HEK293 (cell line): ENCODE measurements at regions not wholly inside any gene's neighbourhood (a gene's known extent, or its start where the extent isn't known, plus 50 kb on each side); places are given as distances from the start of the nearest gene placed in this dataset.

Source experiments
- CTCF ChIA-PET: fragments of 350-600 bp; formaldehyde crosslinking; extraction: SDS; loops from one replicate; lab custom pipeline; 2021; ENCODE audit warnings: antibody characterized with exemption; lab: Yijun Ruan, JAX
- POLR2A ChIA-PET: fragments of 300-600 bp; formaldehyde crosslinking; extraction: SDS; loops from one replicate; lab custom pipeline; 2020; ENCODE audit warnings: antibody characterized with exemption, inconsistent platforms; lab: Yijun Ruan, JAX
- H3K27ac ChIP-seq: fragments of 200-500 bp; sonication (Bioruptor generic); 2 replicates; pipeline ENCODE4 v1.5.1; 2014; ENCODE audit warnings: low read depth, low read length, control low read depth, inconsistent platforms; ENCODE audit errors: extremely low read depth
- H3K36me3 ChIP-seq, 2 experiments: fragments of 200-500 bp in 1 of 2; sonication (Bioruptor generic) in 1 of 2; 1 replicate in 1 of 2; 2 replicates in 1 of 2; pipeline ENCODE4 v1.5.1; 2014 to 2017; ENCODE audit warnings: inconsistent platforms in 2 of 2, low read length in 2 of 2; ENCODE audit not compliant: control insufficient read depth in 2 of 2, insufficient read depth in 1 of 2
- H3K4me1 ChIP-seq: fragments of 200-500 bp; sonication (Bioruptor generic); 2 replicates; pipeline ENCODE4 v1.5.1; 2014; ENCODE audit warnings: mild to moderate bottlenecking, low read length, inconsistent platforms; ENCODE audit not compliant: control insufficient read depth, insufficient read depth
- H3K4me3 ChIP-seq: 2 replicates; pipeline ENCODE4 v1.5.1; 2011; ENCODE audit warnings: low read depth, mild to moderate bottlenecking, control low read depth, low read length, moderate library complexity
- H3K9me3 ChIP-seq: fragments of 200-500 bp; sonication (Bioruptor generic); 2 replicates; pipeline ENCODE4 v1.5.1; 2014; ENCODE audit warnings: low read depth, low read length, inconsistent platforms; ENCODE audit not compliant: control insufficient read depth, insufficient read depth
- GLIS2 ChIP-seq: fragments of 450-650 bp; formaldehyde crosslinking; IDR thresholded peaks from 2 replicates; pipeline ENCODE4 v1.5.1; 2016; ENCODE audit warnings: missing biosample characterization, missing genetic modification characterization
- SCRT2 ChIP-seq: fragments of 450-650 bp; formaldehyde crosslinking; IDR thresholded peaks from 2 replicates; pipeline ENCODE4 v1.5.1; 2016; ENCODE audit warnings: missing biosample characterization, missing genetic modification characterization
- ZBTB20 ChIP-seq: fragments of 450-650 bp; formaldehyde crosslinking; IDR thresholded peaks from 2 replicates; pipeline ENCODE4 v1.5.1; 2016; ENCODE audit warnings: missing biosample characterization, missing genetic modification characterization
- ZBTB48 ChIP-seq: fragments of 450-650 bp; formaldehyde crosslinking; IDR thresholded peaks from 2 replicates; pipeline ENCODE4 v1.5.1; 2016; ENCODE audit warnings: missing biosample characterization, missing genetic modification characterization
- ZNF112 ChIP-seq: fragments of 450-650 bp; formaldehyde crosslinking; IDR thresholded peaks from 2 replicates; pipeline ENCODE4 v1.5.0; 2017; ENCODE audit warnings: missing biosample characterization, missing genetic modification characterization
- ZNF239 ChIP-seq: fragments of 450-650 bp; formaldehyde crosslinking; IDR thresholded peaks from 2 replicates; pipeline ENCODE4 v1.5.1; 2016; ENCODE audit warnings: missing biosample characterization, missing genetic modification characterization
- ZNF274 ChIP-seq, 2 experiments: fragments of 200-500 bp in 1 of 2; fragments of 450-650 bp in 1 of 2; sonication (Bioruptor generic) in 1 of 2; formaldehyde crosslinking in 1 of 2; IDR thresholded peaks; 2 replicates each; pipeline versions ENCODE4 v1.5.1 to v1.6.1; 2014 to 2016; ENCODE audit warnings: borderline replicate concordance in 1 of 2, inconsistent platforms in 1 of 2, low read length in 1 of 2, missing biosample characterization in 1 of 2, missing genetic modification characterization in 1 of 2
- ZNF302 ChIP-seq: fragments of 450-650 bp; formaldehyde crosslinking; IDR thresholded peaks from 2 replicates; pipeline ENCODE4 v1.5.1; 2016; ENCODE audit warnings: missing biosample characterization, missing genetic modification characterization, low read depth
- ZNF404 ChIP-seq: fragments of 450-650 bp; formaldehyde crosslinking; IDR thresholded peaks from 2 replicates; pipeline ENCODE4 v1.5.1; 2017; ENCODE audit warnings: missing biosample characterization, missing genetic modification characterization
- ZNF549 ChIP-seq: fragments of 450-650 bp; IDR thresholded peaks from 2 replicates; pipeline ENCODE4 v1.5.1; 2018; ENCODE audit warnings: missing biosample characterization, missing genetic modification characterization, mild to moderate bottlenecking, inconsistent platforms, moderate library complexity
- ZNF677 ChIP-seq: fragments of 450-650 bp; IDR thresholded peaks from 2 replicates; pipeline ENCODE4 v1.5.0; 2018; ENCODE audit warnings: missing biosample characterization, mild to moderate bottlenecking, missing genetic modification characterization, moderate library complexity
- ZNF837 ChIP-seq: fragments of 450-650 bp; formaldehyde crosslinking; IDR thresholded peaks from 2 replicates; pipeline ENCODE4 v1.5.1; 2016; ENCODE audit warnings: missing biosample characterization, missing genetic modification characterization
- TF ChIP-seq, protein P1 (sequence below): fragments of 450-650 bp; formaldehyde crosslinking; IDR thresholded peaks from 2 replicates; pipeline ENCODE4 v1.5.1; 2016; ENCODE audit warnings: missing biosample characterization, missing genetic modification characterization
- TF ChIP-seq, protein P2 (sequence below): fragments of 450-650 bp; formaldehyde crosslinking; IDR thresholded peaks from 2 replicates; pipeline ENCODE4 v1.5.1; 2016; ENCODE audit warnings: missing biosample characterization, missing genetic modification characterization
- TF ChIP-seq, protein P3 (sequence below): fragments of 450-650 bp; formaldehyde crosslinking; IDR thresholded peaks from 2 replicates; pipeline ENCODE4 v1.5.1; 2016; ENCODE audit warnings: missing biosample characterization, missing genetic modification characterization
- TF ChIP-seq, protein P4 (sequence below): fragments of 450-650 bp; formaldehyde crosslinking; IDR thresholded peaks from 2 replicates; pipeline ENCODE4 v1.5.1; 2016; ENCODE audit warnings: missing biosample characterization, missing genetic modification characterization
- TF ChIP-seq, protein P5 (sequence below): IDR thresholded peaks from 2 replicates; pipeline ENCODE4 v1.6.1; 2011; ENCODE audit warnings: mild to moderate bottlenecking, low read depth, low read length, borderline replicate concordance
- TF ChIP-seq, protein P6 (sequence below): fragments of 450-650 bp; formaldehyde crosslinking; IDR thresholded peaks from 2 replicates; pipeline ENCODE4 v1.5.1; 2016; ENCODE audit warnings: missing biosample characterization, missing genetic modification characterization

DNA sequence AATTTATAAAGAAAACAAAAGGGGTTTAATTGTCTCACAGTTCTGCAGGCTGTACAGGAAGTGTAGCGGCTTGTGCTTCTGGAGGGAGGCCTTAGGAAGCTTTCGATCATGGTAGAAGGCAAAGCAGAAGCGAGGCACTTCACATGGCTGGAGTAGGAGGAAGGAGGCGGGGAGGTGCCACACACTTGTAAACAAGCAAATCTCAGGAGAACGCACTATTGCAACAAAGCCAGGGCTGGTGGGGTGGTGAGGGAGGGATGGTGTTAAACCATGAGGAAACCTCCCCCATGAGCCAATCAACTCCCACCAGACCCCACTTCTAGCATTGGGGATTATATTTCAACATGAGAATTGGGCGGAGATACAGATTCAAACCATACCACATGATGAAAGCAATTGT, 1116.3 kb downstream of the FAT4 start:
- TF ChIP-seq, protein P1, sequence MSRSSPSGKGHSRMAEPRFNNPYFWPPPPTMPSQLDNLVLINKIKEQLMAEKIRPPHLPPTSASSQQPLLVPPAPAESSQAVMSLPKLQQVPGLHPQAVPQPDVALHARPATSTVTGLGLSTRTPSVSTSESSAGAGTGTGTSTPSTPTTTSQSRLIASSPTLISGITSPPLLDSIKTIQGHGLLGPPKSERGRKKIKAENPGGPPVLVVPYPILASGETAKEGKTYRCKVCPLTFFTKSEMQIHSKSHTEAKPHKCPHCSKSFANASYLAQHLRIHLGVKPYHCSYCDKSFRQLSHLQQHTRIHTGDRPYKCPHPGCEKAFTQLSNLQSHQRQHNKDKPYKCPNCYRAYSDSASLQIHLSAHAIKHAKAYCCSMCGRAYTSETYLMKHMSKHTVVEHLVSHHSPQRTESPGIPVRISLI (tag by site-specific recombination): no peak
- TF ChIP-seq ZNF404 (tag by site-specific recombination) (no peak), ZNF549 (tag by site-specific recombination) (no peak), SCRT2 (tag by site-specific recombination) (no peak), ZNF274 (IDR thresholded peaks at IDR 0.05; ENCODE audit: low read length) (no peak), ZNF274 (tag by site-specific recombination; IDR thresholded peaks at IDR 0.05; ENCODE audit: borderline replicate concordance) (no peak), ZNF677 (tag by site-specific recombination) (no peak)
- no peak overlapping the region for H3K4me3 ChIP-seq
- no peaks in the 10 kb centered on the region for H3K4me1 ChIP-seq
- ChIA-PET CTCF (no interaction called here), POLR2A (no interaction called here)
- no peaks in the 10 kb centered on the region for H3K9me3 ChIP-seq
- no peak overlapping the region for H3K27ac ChIP-seq
- no peaks in the 10 kb centered on the region for H3K36me3 ChIP-seq

DNA sequence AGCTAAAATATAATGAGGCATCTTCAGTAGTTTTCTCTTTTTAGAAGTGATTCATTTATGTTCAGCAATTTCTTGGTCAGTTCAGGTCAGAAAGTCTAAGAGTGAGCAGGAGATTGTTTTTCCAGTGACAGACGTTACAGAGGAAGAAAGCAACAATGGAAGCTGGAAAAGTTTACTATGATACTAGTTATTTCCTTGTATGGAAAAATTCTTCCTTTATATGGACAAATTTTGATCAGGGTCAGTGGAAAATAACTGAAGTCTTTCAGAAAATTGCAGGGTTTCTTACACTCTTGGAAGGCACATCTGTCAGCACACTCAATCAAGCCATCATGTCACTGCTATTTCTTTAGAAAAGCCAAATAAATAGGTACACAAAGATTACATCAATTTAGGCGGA, 1120.7 kb downstream of the FAT4 start:
- no peaks in the 10 kb centered on the region for H3K9me3 ChIP-seq
- H3K36me3 ChIP-seq: no peaks in the 10 kb centered on the region
- TF ChIP-seq, protein P2, sequence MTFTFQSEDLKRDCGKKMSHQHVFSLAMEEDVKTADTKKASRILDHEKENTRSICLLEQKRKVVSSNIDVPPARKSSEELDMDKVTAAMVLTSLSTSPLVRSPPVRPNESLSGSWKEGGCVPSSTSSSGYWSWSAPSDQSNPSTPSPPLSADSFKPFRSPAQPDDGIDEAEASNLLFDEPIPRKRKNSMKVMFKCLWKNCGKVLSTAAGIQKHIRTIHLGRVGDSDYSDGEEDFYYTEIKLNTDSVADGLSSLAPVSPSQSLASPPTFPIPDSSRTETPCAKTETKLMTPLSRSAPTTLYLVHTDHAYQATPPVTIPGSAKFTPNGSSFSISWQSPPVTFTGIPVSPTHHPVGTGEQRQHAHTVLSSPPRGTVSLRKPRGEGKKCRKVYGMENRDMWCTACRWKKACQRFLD (tag by site-specific recombination): no peak
- TF ChIP-seq, protein P3, sequence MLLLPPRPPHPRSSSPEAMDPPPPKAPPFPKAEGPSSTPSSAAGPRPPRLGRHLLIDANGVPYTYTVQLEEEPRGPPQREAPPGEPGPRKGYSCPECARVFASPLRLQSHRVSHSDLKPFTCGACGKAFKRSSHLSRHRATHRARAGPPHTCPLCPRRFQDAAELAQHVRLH: no peak
- TF ChIP-seq, protein P4, sequence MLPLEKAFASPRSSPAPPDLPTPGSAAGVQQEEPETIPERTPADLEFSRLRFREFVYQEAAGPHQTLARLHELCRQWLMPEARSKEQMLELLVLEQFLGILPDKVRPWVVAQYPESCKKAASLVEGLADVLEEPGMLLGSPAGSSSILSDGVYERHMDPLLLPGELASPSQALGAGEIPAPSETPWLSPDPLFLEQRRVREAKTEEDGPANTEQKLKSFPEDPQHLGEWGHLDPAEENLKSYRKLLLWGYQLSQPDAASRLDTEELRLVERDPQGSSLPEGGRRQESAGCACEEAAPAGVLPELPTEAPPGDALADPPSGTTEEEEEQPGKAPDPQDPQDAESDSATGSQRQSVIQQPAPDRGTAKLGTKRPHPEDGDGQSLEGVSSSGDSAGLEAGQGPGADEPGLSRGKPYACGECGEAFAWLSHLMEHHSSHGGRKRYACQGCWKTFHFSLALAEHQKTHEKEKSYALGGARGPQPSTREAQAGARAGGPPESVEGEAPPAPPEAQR: no peak
- no peak for TF ChIP-seq ZNF112 (tag by site-specific recombination)
- no peaks in the 10 kb centered on the region for H3K4me1 ChIP-seq
- ChIA-PET CTCF (no interaction called here), POLR2A (no interaction called here)
- no peak overlapping the region for H3K27ac ChIP-seq
- H3K4me3 ChIP-seq: no peak overlapping the region

DNA sequence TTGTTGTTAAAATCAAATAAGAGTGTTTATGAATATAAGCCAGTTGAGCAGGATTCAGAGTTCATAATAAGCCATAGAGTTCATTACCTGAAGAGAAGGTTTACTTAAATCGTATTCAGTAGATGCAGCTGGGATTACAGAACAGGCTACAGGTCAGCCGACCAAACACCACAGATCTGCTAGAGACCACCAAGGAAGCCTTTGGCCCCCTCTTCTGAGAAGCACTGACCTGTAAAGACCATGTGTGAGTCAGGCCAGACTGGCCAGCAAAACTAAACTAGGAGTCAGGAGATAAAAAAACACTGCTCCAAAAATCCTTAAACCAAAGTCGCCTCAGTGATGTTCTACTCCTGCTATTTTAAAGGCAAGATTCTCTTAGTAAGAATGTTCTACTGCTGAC, 1125.5 kb downstream of the FAT4 start:
- CTCF ChIA-PET: no interaction called here
- H3K9me3 ChIP-seq: no peaks in the 10 kb centered on the region

DNA sequence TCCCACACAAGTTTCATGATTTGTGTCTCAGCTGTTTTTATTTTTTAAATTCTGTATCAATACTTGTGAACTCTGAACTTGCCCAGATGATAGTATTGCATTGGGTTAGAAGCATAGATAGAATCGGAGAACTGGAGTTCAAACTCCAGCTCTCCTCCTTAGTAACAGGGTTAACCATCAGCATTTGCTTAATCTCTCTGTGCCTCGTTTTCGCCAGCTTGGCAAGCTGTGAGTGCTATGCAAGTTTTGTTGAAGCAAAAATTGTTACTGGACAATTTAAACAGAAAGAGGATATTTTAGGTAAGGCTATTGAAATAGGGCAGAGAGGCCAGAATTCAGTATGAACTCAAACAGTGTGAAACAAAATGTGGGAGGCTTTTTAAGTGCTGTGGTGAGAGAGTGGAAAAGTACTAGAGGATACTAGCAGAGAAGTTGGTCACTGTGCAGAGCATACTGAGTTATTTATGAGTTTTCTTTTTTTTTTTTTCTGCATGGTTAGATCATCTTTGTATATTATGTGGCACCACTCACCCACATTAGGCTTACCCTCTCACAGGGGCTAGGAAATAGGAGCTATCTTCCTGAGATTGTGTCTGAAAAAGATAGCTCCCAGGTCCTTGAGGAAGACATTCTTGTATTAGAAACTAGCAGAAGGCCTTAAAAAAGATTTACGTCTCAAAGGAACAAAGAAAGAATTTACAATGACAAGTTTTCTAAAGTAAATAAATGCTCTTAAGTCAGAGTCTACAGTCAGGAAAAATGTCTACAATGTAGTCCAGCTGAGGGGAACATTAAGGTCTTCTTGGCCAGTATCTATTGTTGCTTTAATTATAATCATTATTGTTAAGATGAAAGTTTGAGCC, 1126.6 kb downstream of the FAT4 start:
- POLR2A ChIA-PET: no interaction called here
- TF ChIP-seq ZNF302 (tag by site-specific recombination) (no peak), ZBTB20 (no peak), GLIS2 (no peak), ZNF239 (no peak), ZNF837 (tag by site-specific recombination) (no peak)
- TF ChIP-seq, protein P5, sequence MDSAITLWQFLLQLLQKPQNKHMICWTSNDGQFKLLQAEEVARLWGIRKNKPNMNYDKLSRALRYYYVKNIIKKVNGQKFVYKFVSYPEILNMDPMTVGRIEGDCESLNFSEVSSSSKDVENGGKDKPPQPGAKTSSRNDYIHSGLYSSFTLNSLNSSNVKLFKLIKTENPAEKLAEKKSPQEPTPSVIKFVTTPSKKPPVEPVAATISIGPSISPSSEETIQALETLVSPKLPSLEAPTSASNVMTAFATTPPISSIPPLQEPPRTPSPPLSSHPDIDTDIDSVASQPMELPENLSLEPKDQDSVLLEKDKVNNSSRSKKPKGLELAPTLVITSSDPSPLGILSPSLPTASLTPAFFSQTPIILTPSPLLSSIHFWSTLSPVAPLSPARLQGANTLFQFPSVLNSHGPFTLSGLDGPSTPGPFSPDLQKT: no peak
- TF ChIP-seq, protein P6, sequence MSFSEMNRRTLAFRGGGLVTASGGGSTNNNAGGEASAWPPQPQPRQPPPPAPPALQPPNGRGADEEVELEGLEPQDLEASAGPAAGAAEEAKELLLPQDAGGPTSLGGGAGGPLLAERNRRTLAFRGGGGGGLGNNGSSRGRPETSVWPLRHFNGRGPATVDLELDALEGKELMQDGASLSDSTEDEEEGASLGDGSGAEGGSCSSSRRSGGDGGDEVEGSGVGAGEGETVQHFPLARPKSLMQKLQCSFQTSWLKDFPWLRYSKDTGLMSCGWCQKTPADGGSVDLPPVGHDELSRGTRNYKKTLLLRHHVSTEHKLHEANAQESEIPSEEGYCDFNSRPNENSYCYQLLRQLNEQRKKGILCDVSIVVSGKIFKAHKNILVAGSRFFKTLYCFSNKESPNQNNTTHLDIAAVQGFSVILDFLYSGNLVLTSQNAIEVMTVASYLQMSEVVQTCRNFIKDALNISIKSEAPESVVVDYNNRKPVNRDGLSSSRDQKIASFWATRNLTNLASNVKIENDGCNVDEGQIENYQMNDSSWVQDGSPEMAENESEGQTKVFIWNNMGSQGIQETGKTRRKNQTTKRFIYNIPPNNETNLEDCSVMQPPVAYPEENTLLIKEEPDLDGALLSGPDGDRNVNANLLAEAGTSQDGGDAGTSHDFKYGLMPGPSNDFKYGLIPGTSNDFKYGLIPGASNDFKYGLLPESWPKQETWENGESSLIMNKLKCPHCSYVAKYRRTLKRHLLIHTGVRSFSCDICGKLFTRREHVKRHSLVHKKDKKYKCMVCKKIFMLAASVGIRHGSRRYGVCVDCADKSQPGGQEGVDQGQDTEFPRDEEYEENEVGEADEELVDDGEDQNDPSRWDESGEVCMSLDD: no peak

More for the DNA sequence above, 1125.5 kb downstream of the FAT4 start:
- Histone ChIP-seq H3K36me3 (no peaks in the 10 kb centered on the region), H3K4me3 (no peak overlapping the region), H3K27ac (no peak overlapping the region), H3K4me1 (no peaks in the 10 kb centered on the region)
- POLR2A ChIA-PET: no interaction called here
- no peak for TF ChIP-seq ZBTB48 (tag by site-specific recombination)

More for the DNA sequence above, 1126.6 kb downstream of the FAT4 start:
- Histone ChIP-seq H3K36me3 (no peaks in the 10 kb centered on the region), H3K27ac (no peak overlapping the region), H3K9me3 (no peaks in the 10 kb centered on the region), H3K4me3 (no peak overlapping the region), H3K4me1 (no peaks in the 10 kb centered on the region)
- CTCF ChIA-PET: interaction anchor here (0.6 kb wide), 1 partner anchor 961 kb away, joined by 3 read pairs; no protein-coding TSS in a partner anchor
